ENCODE measurements at regions not wholly inside any gene's neighbourhood (a gene's known extent, or its start where the extent isn't known, plus 50 kb on each side); places are given as distances from the start of the nearest gene placed in this dataset.

- TF ChIP-seq FOXA2 (IDR thresholded peaks at IDR 0.05) (no peak), SP1 (IDR thresholded peaks at IDR 0.05) (no peak), ZBTB33 (IDR thresholded peaks at IDR 0.05) (no peak), ATF3 (IDR thresholded peaks at IDR 0.05) (no peak)
Observed at GRCh38 chr6:8642854-8643253, 207.5 kb upstream of the SLC35B3 start (continued).

GRCh38 chr6:8642131-8642530, 206.8 kb upstream of the SLC35B3 start:
- WGBS, result 72% methylated on average over 3 of the region's 3 CpGs
- no peak for TF ChIP-seq FOXA2 (IDR thresholded peaks at IDR 0.05)
- TF ChIP-seq NR2F2 (IDR thresholded peaks at IDR 0.05), result no peak
- no peak for TF ChIP-seq GABPA (IDR thresholded peaks at IDR 0.05 in 1 of 2, conservative IDR thresholded peaks at IDR 0.05 in 1 of 2)
- TF ChIP-seq ZBTB33 (IDR thresholded peaks at IDR 0.05), result no peak
- TF ChIP-seq RXRA (IDR thresholded peaks at IDR 0.05), result no peak
- TF ChIP-seq HNF4A (conservative IDR thresholded peaks at IDR 0.05), result no peak
- no peak for TF ChIP-seq CTCF (IDR thresholded peaks at IDR 0.05; ENCODE audit: low read depth, low read length, missing input control)
- no peak for TF ChIP-seq JUND (IDR thresholded peaks at IDR 0.05)
- TF ChIP-seq RAD21 (IDR thresholded peaks at IDR 0.05), result no peak
- no peak for TF ChIP-seq YY1 (IDR thresholded peaks at IDR 0.05)
- TF ChIP-seq ATF3 (IDR thresholded peaks at IDR 0.05), result no peak
- TF ChIP-seq FOXA1 (IDR thresholded peaks at IDR 0.05), result no peak
- TF ChIP-seq REST (IDR thresholded peaks at IDR 0.05), result no peak
- TF ChIP-seq HNF4G (IDR thresholded peaks at IDR 0.05), result no peak
- TF ChIP-seq TAF1 (conservative IDR thresholded peaks at IDR 0.05), result no peak
- no peak for TF ChIP-seq MAX (IDR thresholded peaks at IDR 0.05)
- no peak for TF ChIP-seq EGR1 (IDR thresholded peaks at IDR 0.05; ENCODE audit: low read depth in 2 of 2)
- TF ChIP-seq SP1 (IDR thresholded peaks at IDR 0.05), result no peak
- no peak overlapping the region for H3K27ac ChIP-seq (ENCODE audit: low read depth in 1 of 2, low read length in 2 of 2)
- no peak overlapping the region for H3K4me3 ChIP-seq (ENCODE audit: low read depth in 1 of 3, low read length in 3 of 3)
- no peak for DNase-seq (ENCODE audit: low spot score)
- H3K36me3 ChIP-seq (ENCODE audit: control insufficient read depth in 4 of 4, insufficient read depth in 3 of 4, low read depth in 1 of 4, low read length in 3 of 4), result no peaks in the 10 kb centered on the region
- peaks cover 2 to 49% (median 46%) of the 10 kb centered on the region in 4 donors for H3K4me1 ChIP-seq (ENCODE audit: control insufficient read depth in 4 of 4, insufficient read depth in 4 of 4, low read length in 3 of 4)
- H3K27me3 ChIP-seq (ENCODE audit: control insufficient read depth in 4 of 4, insufficient read depth in 4 of 4, low read length in 3 of 4), result no peaks in the 10 kb centered on the region
- H3K9me3 ChIP-seq (ENCODE audit: control insufficient read depth in 4 of 4, low read length in 3 of 4), result no peaks in the 10 kb centered on the region
- no peak overlapping the region for H3K9ac ChIP-seq (ENCODE audit: low read depth in 1 of 2, low read length in 2 of 2)

All from liver (tissue), 8 donors.